HEK293 (cell line): ENCODE measurements at regions not wholly inside any gene's neighbourhood (a gene's known extent, or its start where the extent isn't known, plus 50 kb on each side); places are given as distances from the start of the nearest gene placed in this dataset.

ENCODE experiments used
- HOXA7 ChIP-seq: sonication (generic); formaldehyde crosslinking; IDR thresholded peaks from 2 replicates; pipeline ENCODE4 v1.8.1; 2022; ENCODE audit warnings: missing genetic modification reagents, borderline replicate concordance
- RBAK ChIP-seq: fragments of 450-650 bp; formaldehyde crosslinking; IDR thresholded peaks from 2 replicates; pipeline ENCODE4 v1.5.1; 2016; ENCODE audit warnings: missing biosample characterization, missing genetic modification characterization
- ZNF391 ChIP-seq: fragments of 450-650 bp; formaldehyde crosslinking; IDR thresholded peaks from 2 replicates; pipeline ENCODE4 v1.5.1; 2016; ENCODE audit warnings: low read depth, missing biosample characterization, missing genetic modification characterization, borderline replicate concordance
- ZNF544 ChIP-seq: fragments of 450-650 bp; formaldehyde crosslinking; IDR thresholded peaks from 2 replicates; pipeline ENCODE4 v1.5.0; 2017; ENCODE audit warnings: missing biosample characterization, missing genetic modification characterization
- ZNF747 ChIP-seq: fragments of 450-650 bp; formaldehyde crosslinking; IDR thresholded peaks from 2 replicates; pipeline ENCODE4 v1.5.1; 2016; ENCODE audit warnings: missing biosample characterization, missing genetic modification characterization
- TF ChIP-seq, protein P1 (sequence below): fragments of 450-650 bp; formaldehyde crosslinking; IDR thresholded peaks from 2 replicates; pipeline ENCODE4 v1.5.1; 2016; ENCODE audit warnings: missing biosample characterization, missing genetic modification characterization
- TF ChIP-seq, protein P2 (sequence below): fragments of 450-650 bp; formaldehyde crosslinking; IDR thresholded peaks from 2 replicates; pipeline ENCODE4 v1.5.1; 2016; ENCODE audit warnings: missing biosample characterization, missing genetic modification characterization
- TF ChIP-seq, protein P3 (sequence below): fragments of 450-650 bp; formaldehyde crosslinking; IDR thresholded peaks from 2 replicates; pipeline ENCODE4 v1.5.1; 2016; ENCODE audit warnings: missing biosample characterization, missing genetic modification characterization

DNA sequence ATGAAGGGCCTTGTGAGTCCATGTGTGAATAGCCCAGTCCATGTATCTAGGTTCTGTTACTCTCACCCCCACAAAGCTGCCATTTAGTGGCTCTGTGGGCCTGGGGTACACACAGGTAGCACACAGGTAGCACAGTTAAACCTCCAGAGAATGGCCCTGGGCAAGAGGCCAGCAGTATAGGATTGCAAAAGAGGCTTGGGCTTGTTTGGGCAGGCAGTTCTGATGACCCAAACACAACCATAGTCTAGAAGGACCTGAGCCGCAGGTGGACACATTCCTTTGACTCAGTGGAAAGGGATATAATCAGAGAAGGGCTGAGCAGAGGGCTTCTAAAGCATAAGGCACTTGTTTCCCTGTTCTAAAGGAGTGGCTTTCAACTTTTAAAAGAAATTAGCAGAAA lies 326.8 kb upstream of the SGCD start:
- TF ChIP-seq, protein P1, sequence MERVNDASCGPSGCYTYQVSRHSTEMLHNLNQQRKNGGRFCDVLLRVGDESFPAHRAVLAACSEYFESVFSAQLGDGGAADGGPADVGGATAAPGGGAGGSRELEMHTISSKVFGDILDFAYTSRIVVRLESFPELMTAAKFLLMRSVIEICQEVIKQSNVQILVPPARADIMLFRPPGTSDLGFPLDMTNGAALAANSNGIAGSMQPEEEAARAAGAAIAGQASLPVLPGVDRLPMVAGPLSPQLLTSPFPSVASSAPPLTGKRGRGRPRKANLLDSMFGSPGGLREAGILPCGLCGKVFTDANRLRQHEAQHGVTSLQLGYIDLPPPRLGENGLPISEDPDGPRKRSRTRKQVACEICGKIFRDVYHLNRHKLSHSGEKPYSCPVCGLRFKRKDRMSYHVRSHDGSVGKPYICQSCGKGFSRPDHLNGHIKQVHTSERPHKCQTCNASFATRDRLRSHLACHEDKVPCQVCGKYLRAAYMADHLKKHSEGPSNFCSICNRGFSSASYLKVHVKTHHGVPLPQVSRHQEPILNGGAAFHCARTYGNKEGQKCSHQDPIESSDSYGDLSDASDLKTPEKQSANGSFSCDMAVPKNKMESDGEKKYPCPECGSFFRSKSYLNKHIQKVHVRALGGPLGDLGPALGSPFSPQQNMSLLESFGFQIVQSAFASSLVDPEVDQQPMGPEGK (tag by site-specific recombination): no peak
- TF ChIP-seq, protein P2, sequence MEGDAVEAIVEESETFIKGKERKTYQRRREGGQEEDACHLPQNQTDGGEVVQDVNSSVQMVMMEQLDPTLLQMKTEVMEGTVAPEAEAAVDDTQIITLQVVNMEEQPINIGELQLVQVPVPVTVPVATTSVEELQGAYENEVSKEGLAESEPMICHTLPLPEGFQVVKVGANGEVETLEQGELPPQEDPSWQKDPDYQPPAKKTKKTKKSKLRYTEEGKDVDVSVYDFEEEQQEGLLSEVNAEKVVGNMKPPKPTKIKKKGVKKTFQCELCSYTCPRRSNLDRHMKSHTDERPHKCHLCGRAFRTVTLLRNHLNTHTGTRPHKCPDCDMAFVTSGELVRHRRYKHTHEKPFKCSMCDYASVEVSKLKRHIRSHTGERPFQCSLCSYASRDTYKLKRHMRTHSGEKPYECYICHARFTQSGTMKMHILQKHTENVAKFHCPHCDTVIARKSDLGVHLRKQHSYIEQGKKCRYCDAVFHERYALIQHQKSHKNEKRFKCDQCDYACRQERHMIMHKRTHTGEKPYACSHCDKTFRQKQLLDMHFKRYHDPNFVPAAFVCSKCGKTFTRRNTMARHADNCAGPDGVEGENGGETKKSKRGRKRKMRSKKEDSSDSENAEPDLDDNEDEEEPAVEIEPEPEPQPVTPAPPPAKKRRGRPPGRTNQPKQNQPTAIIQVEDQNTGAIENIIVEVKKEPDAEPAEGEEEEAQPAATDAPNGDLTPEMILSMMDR: no peak
- TF ChIP-seq ZNF747 (tag by site-specific recombination) (no peak), RBAK (no peak), ZNF544 (tag by site-specific recombination) (no peak), HOXA7 (CRISPR knock-in tag) (no peak), ZNF391 (tag by site-specific recombination) (no peak)
- TF ChIP-seq, protein P3, sequence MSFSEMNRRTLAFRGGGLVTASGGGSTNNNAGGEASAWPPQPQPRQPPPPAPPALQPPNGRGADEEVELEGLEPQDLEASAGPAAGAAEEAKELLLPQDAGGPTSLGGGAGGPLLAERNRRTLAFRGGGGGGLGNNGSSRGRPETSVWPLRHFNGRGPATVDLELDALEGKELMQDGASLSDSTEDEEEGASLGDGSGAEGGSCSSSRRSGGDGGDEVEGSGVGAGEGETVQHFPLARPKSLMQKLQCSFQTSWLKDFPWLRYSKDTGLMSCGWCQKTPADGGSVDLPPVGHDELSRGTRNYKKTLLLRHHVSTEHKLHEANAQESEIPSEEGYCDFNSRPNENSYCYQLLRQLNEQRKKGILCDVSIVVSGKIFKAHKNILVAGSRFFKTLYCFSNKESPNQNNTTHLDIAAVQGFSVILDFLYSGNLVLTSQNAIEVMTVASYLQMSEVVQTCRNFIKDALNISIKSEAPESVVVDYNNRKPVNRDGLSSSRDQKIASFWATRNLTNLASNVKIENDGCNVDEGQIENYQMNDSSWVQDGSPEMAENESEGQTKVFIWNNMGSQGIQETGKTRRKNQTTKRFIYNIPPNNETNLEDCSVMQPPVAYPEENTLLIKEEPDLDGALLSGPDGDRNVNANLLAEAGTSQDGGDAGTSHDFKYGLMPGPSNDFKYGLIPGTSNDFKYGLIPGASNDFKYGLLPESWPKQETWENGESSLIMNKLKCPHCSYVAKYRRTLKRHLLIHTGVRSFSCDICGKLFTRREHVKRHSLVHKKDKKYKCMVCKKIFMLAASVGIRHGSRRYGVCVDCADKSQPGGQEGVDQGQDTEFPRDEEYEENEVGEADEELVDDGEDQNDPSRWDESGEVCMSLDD: no peak
